ENCODE measurements at regions not wholly inside any gene's neighbourhood (a gene's known extent, or its start where the extent isn't known, plus 50 kb on each side); places are given as distances from the start of the nearest gene placed in this dataset.

DNA sequence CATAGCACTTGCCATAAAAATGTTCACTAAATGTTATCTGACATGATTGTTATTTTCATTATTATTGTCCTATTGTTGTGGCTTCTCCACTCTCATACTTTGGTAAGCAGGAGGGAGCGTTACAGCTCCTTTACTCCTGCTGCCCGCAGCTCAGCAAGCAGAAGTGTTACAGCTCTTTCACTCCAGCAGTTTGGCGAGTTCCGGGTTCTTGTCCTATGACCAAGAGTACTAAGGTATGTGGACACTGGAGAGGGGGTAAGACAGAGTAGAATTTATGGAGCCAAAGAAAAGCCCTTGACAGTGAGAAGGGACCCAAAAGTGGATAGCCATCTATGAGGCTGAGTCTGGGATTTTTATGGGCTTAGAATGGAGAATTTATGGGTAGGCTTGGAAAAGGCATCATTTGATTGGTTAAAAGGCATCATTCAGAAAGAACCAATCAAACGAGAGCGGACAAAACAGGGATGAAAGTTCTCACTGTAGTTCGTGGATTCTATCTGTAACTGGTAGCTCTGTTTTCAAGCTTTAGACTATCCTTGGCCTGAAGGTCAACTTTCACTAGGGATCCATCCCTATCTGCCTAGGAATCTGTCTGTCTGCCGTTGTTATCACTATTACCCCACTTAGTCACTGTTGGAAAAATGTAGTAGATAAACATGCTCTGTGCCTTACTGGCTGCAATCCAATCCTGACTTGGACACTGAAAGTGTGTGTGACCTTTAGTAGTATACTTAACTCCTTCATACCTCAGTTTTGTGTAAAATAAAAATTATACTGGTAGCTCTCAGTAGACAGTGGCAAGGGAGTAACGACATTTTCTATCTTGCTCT lies 545.6 kb upstream of the LCORL start:
- H3K23me2 ChIP-seq (ENCODE audit: insufficient read length, low read depth, low read length, poor library complexity, severe bottlenecking) = no peaks in the 10 kb centered on the region
- H2BK12ac ChIP-seq (ENCODE audit: insufficient read length, low read depth, low read length) = no peak overlapping the region
- no peaks in the 10 kb centered on the region for H3K4me1 ChIP-seq (ENCODE audit: insufficient read depth, low read length)
- no peak overlapping the region for H3K56ac ChIP-seq (ENCODE audit: insufficient read length, low read depth, low read length)
- no peak for DNase-seq
- no peak overlapping the region for H3K27ac ChIP-seq (ENCODE audit: insufficient read length, low read depth, low read length)
- no peaks in the 10 kb centered on the region for H4K20me1 ChIP-seq (ENCODE audit: control insufficient read depth, insufficient read depth, insufficient read length)
- H3K36me3 Mint-ChIP-seq (ENCODE audit: insufficient read depth in 1 of 3, low read depth in 3 of 3) = no peaks in the 10 kb centered on the region; a peak in 1 of 7 replicates
- H2BK15ac ChIP-seq (ENCODE audit: low read depth, low read length) = no peak overlapping the region
- H3K27me3 ChIP-seq (ENCODE audit: insufficient read depth, low read length) = no peaks in the 10 kb centered on the region
- no peak overlapping the region for H4K91ac ChIP-seq (ENCODE audit: insufficient read length, low read depth, low read length)
- H3K18ac ChIP-seq (ENCODE audit: insufficient read length, low read depth, low read length) = no peak overlapping the region
- H3K9ac ChIP-seq (ENCODE audit: extremely low read depth, insufficient read length, low read length) = no peak overlapping the region
- H3K23ac ChIP-seq (ENCODE audit: insufficient read length, low read depth, low read length) = no peak overlapping the region
- no peaks in the 10 kb centered on the region for H3K79me2 ChIP-seq (ENCODE audit: insufficient read depth, low read length)
- H3K9me3 Mint-ChIP-seq = peaks cover under 1 to 14% of the 10 kb centered on the region in 2 experiments; a peak in 4 of 5 replicates
- TF ChIP-seq, protein P1, sequence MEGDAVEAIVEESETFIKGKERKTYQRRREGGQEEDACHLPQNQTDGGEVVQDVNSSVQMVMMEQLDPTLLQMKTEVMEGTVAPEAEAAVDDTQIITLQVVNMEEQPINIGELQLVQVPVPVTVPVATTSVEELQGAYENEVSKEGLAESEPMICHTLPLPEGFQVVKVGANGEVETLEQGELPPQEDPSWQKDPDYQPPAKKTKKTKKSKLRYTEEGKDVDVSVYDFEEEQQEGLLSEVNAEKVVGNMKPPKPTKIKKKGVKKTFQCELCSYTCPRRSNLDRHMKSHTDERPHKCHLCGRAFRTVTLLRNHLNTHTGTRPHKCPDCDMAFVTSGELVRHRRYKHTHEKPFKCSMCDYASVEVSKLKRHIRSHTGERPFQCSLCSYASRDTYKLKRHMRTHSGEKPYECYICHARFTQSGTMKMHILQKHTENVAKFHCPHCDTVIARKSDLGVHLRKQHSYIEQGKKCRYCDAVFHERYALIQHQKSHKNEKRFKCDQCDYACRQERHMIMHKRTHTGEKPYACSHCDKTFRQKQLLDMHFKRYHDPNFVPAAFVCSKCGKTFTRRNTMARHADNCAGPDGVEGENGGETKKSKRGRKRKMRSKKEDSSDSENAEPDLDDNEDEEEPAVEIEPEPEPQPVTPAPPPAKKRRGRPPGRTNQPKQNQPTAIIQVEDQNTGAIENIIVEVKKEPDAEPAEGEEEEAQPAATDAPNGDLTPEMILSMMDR (conservative IDR thresholded peaks at IDR 0.05) = no peak
- H3K27ac Mint-ChIP-seq = no peak overlapping the region
- H3K27me3 Mint-ChIP-seq (ENCODE audit: low read depth) = no peaks in the 10 kb centered on the region
- no peak overlapping the region for H2AK5ac ChIP-seq (ENCODE audit: insufficient read length, low read length)
- no peak overlapping the region for H3K4ac ChIP-seq (ENCODE audit: low read depth, low read length)
- H2BK20ac ChIP-seq (ENCODE audit: low read depth, low read length, poor library complexity, severe bottlenecking) = no peak overlapping the region
- H3K79me1 ChIP-seq (ENCODE audit: insufficient read depth, low read depth, low read length, poor library complexity, severe bottlenecking) = no peaks in the 10 kb centered on the region
- no CpG with 5 or more reads among the region's 9 CpGs for WGBS (ENCODE audit: extremely low coverage, insufficient read length, low lambda C conversion rate)
- H3K14ac ChIP-seq (ENCODE audit: insufficient read depth, low read length) = no peak overlapping the region
- no peak overlapping the region for H3K4me3 Mint-ChIP-seq
- no peaks in the 10 kb centered on the region for H3K9me3 ChIP-seq (ENCODE audit: control insufficient read depth, low read depth, low read length)
- no peak overlapping the region for H2BK5ac ChIP-seq (ENCODE audit: insufficient read length, low read length)
- no peak overlapping the region for H4K5ac ChIP-seq (ENCODE audit: insufficient read length, low read depth, low read length)
- H4K8ac ChIP-seq (replicated peaks; ENCODE audit: insufficient read length, low read depth, low read length) = no peak overlapping the region
- no peak overlapping the region for H2AFZ ChIP-seq (ENCODE audit: low read length)
- no peak overlapping the region for H2BK120ac ChIP-seq (ENCODE audit: low read depth, low read length, poor library complexity, severe bottlenecking)
- no peak overlapping the region for H3K4me2 ChIP-seq (ENCODE audit: insufficient read depth, insufficient read length, low read length)
- no peaks in the 10 kb centered on the region for H3K4me1 Mint-ChIP-seq
- no peak overlapping the region for H3T11ph ChIP-seq (ENCODE audit: low read length)
